SK-N-SH (cell line): ENCODE measurements at regions not wholly inside any gene's neighbourhood (a gene's known extent, or its start where the extent isn't known, plus 50 kb on each side); places are given as distances from the start of the nearest gene placed in this dataset.

Experiments
- CTCF ChIA-PET: fragments of 300-600, 350-600 bp; formaldehyde crosslinking; extraction: SDS; loops from one replicate; lab custom pipeline; 2021; lab: Yijun Ruan, JAX
- POLR2A ChIA-PET: fragments of 350-600 bp; sonication (Branson Sonifier 250); formaldehyde crosslinking; extraction: SDS; loops from one replicate; lab custom pipeline; 2020; ENCODE audit warnings: antibody characterized with exemption, inconsistent platforms; lab: Yijun Ruan, JAX
- DNase-seq: peaks from one replicate; pipeline ENCODE4 v3.0.0; 2012
- H2AFZ ChIP-seq: fragments of 200-600 bp; sonication (generic); 2 replicates; pipeline ENCODE4 v1.8.1; 2016; ENCODE audit warnings: antibody characterized with exemption, mild to moderate bottlenecking, low read depth
- H3F3A ChIP-seq: fragments of 200-600 bp; sonication (generic); replicated peaks from 2 replicates; pipeline ENCODE3; 2016; ENCODE audit warnings: antibody characterized with exemption, mild to moderate bottlenecking; ENCODE audit not compliant: insufficient read depth
- H3K27ac ChIP-seq, 2 experiments: fragments of 200-500 bp in 1 of 2; fragments of 200-600 bp in 1 of 2; sonication (Bioruptor generic) in 1 of 2; sonication (generic), shearing (Covaris generic) in 1 of 2; 2 replicates each; pipeline versions ENCODE4 v1.5.1 to v1.6.1; 2014 to 2016; ENCODE audit warnings: low read depth in 2 of 2, inconsistent platforms in 1 of 2, low read length in 1 of 2, mild to moderate bottlenecking in 1 of 2, mixed read lengths in 1 of 2
- H3K27me3 ChIP-seq: fragments of 200-600 bp; sonication (generic), shearing (Covaris generic); 2 replicates; pipeline ENCODE4 v1.6.1; 2016; ENCODE audit warnings: mixed run types; ENCODE audit not compliant: insufficient read depth
- H3K36me3 ChIP-seq, 2 experiments: fragments of 200-500 bp in 1 of 2; fragments of 200-600 bp in 1 of 2; sonication (Bioruptor generic) in 1 of 2; sonication (generic) in 1 of 2; replicated peaks in 1 of 2; 2 replicates each; pipeline versions ENCODE3 to v1.5.1; 2014 to 2016; ENCODE audit warnings: low read length in 1 of 2, mild to moderate bottlenecking in 1 of 2; ENCODE audit not compliant: insufficient read depth in 2 of 2, control insufficient read depth in 1 of 2
- H3K4me1 ChIP-seq, 2 experiments: fragments of 200-500 bp in 1 of 2; fragments of 200-600 bp in 1 of 2; sonication (Bioruptor generic) in 1 of 2; sonication (generic), shearing (Covaris generic) in 1 of 2; 2 replicates each; pipeline versions ENCODE4 v1.5.1 to v1.6.1; 2014 to 2016; ENCODE audit warnings: low read depth in 1 of 2, low read length in 1 of 2, mixed run types in 1 of 2; ENCODE audit not compliant: insufficient read depth in 2 of 2, control insufficient read depth in 1 of 2
- H3K4me2 ChIP-seq: fragments of 200-600 bp; sonication (generic), shearing (Covaris generic); 2 replicates; pipeline ENCODE4 v1.6.1; 2017; ENCODE audit warnings: mixed run types
- H3K4me3 ChIP-seq, 2 experiments: fragments of 200-500 bp in 1 of 2; fragments of 200-600 bp in 1 of 2; sonication (Bioruptor generic) in 1 of 2; sonication (generic), shearing (Covaris generic) in 1 of 2; 2 replicates each; pipeline versions ENCODE4 v1.5.1 to v1.8.1; 2014 to 2016; ENCODE audit warnings: low read depth in 2 of 2, inconsistent platforms in 1 of 2, low read length in 1 of 2, mild to moderate bottlenecking in 1 of 2, mixed read lengths in 1 of 2, moderate library complexity in 1 of 2
- H3K79me2 ChIP-seq: fragments of 200-600 bp; sonication (generic); 2 replicates; pipeline ENCODE4 v1.8.1; 2017; ENCODE audit warnings: mild to moderate bottlenecking; ENCODE audit not compliant: insufficient read depth
- H3K9ac ChIP-seq: fragments of 200-600 bp; sonication (generic); 2 replicates; pipeline ENCODE4 v1.6.1; 2017; ENCODE audit warnings: mixed run types
- H3K9me2 ChIP-seq: fragments of 200-600 bp; sonication (generic); 2 replicates; pipeline ENCODE4 v1.6.1; 2017; ENCODE audit warnings: mixed run types
- H3K9me3 ChIP-seq: fragments of 200-600 bp; sonication (generic); 2 replicates; pipeline ENCODE4 v1.6.1; 2017; ENCODE audit warnings: mixed run types, mild to moderate bottlenecking, moderate library complexity
- H4K20me1 ChIP-seq: fragments of 200-600 bp; sonication (generic); 2 replicates; pipeline ENCODE4 v1.6.1; 2017; ENCODE audit warnings: mild to moderate bottlenecking, mixed run types; ENCODE audit not compliant: insufficient read depth
- CHD2 ChIP-seq: fragments of 150-350 bp; IDR thresholded peaks from 2 replicates; pipeline ENCODE4 v1.6.1; 2018; ENCODE audit warnings: low read length; ENCODE audit not compliant: partially characterized antibody
- EP300 ChIP-seq, 2 experiments: IDR thresholded peaks; 2 replicates each; pipeline versions ENCODE4 v1.4.0 to v1.6.1; 2012; ENCODE audit warnings: borderline replicate concordance in 1 of 2, low read depth in 1 of 2, low read length in 1 of 2
- EZH2phosphoT487 ChIP-seq: fragments of 200-600 bp; sonication (generic); IDR thresholded peaks from 2 replicates; pipeline ENCODE4 v1.6.1; 2017; ENCODE audit warnings: low read depth, mixed run types, mild to moderate bottlenecking, antibody characterized with exemption, moderate library complexity, borderline replicate concordance
- GABPA ChIP-seq: IDR thresholded peaks from 2 replicates; pipeline ENCODE4 v1.4.0; 2012; ENCODE audit warnings: low read depth, mild to moderate bottlenecking
- GATA2 ChIP-seq: sonication (generic); formaldehyde crosslinking; IDR thresholded peaks from 2 replicates; pipeline ENCODE4 v1.5.0; 2020; ENCODE audit warnings: mild to moderate bottlenecking, missing genetic modification reagents
- JUND ChIP-seq: IDR thresholded peaks from 2 replicates; pipeline ENCODE4 v1.4.0; 2012
- MXI1 ChIP-seq: IDR thresholded peaks from 2 replicates; pipeline ENCODE4 v1.6.1; 2012; ENCODE audit warnings: mild to moderate bottlenecking, low read depth, low read length, improper control_type of control experiment
- NFIC ChIP-seq: IDR thresholded peaks from 2 replicates; pipeline ENCODE4 v1.4.0; 2012; ENCODE audit warnings: borderline replicate concordance
- NRF1 ChIP-seq: IDR thresholded peaks from 2 replicates; pipeline ENCODE4 v1.6.1; 2012; ENCODE audit warnings: low read depth, mild to moderate bottlenecking, low read length
- POLR2AphosphoS5 ChIP-seq: IDR thresholded peaks from 2 replicates; pipeline ENCODE4 v1.6.1; 2012; ENCODE audit warnings: low read depth, low read length
- RAD21 ChIP-seq: IDR thresholded peaks from 2 replicates; pipeline ENCODE4 v1.6.1; 2012; ENCODE audit warnings: mild to moderate bottlenecking, low read length
- RCOR1 ChIP-seq: fragments of 150-350 bp; IDR thresholded peaks from 2 replicates; pipeline ENCODE4 v1.6.1; 2017; ENCODE audit warnings: antibody characterized with exemption, low read length
- RFX5 ChIP-seq: IDR thresholded peaks from 2 replicates; pipeline ENCODE4 v1.6.1; 2012; ENCODE audit warnings: mild to moderate bottlenecking, improper control_type of control experiment, low read length
- TAF1 ChIP-seq: IDR thresholded peaks from 2 replicates; pipeline ENCODE4 v1.6.1; 2012; ENCODE audit warnings: low read depth, mild to moderate bottlenecking, low read length, moderate library complexity, borderline replicate concordance
- YY1 ChIP-seq: IDR thresholded peaks from 2 replicates; pipeline ENCODE4 v1.4.0; 2012; ENCODE audit warnings: low read depth, mild to moderate bottlenecking
- ZBTB33 ChIP-seq: IDR thresholded peaks from 2 replicates; pipeline ENCODE4 v1.4.0; 2012; ENCODE audit warnings: low read depth, borderline replicate concordance
- WGBS: methylation state at CpG from one replicate; pipeline ENCODE4 v1.1.6; 2017; ENCODE audit warnings: low lambda C conversion rate; 5-methylcytosine and 5-hydroxymethylcytosine counted together
- TF ChIP-seq, protein P1 (sequence below): fragments of 150-350 bp; IDR thresholded peaks from 2 replicates; pipeline ENCODE4 v1.6.1; 2017; ENCODE audit warnings: antibody characterized with exemption, low read length, low read depth, borderline replicate concordance
- TF ChIP-seq, protein P2 (sequence below): IDR thresholded peaks from 2 replicates; pipeline ENCODE4; 2012

- ChIA-PET CTCF (no interaction called here), POLR2A (no interaction called here)
- no peak for DNase-seq
Observed at GRCh38 chr10:21230219-21230618, 295.3 kb downstream of the SKIDA1 start.

DNA sequence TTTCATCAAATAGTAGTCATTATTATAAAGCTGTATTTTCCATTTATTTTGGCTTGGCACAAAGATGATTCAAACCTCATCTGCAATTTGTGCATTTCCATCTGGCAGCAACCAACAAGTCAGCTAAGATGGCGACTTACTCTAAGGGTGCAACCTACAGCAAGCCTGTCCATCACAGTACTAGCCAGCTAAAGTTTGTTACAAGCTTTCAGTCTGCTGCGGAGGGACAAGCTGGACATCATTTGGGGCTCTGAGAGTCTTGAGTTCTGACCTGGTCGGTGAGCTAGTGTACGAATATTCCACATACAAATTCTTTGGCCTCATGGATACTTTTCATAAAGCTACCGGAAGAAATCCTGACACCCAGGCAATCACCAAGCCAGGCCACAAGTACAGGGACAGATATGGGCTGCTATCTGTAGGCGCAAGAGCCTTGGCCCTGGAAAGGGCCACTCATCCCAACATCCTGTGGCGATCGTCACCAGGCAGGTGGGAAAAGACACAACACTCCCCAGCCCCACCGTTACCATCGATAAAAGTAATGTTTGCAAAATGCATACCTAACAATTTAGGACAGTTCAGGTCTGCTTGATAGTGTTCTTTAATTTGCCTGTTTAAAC, 307.6 kb downstream of the SKIDA1 start:
- 73% methylated on average over 10 of the region's 10 CpGs for WGBS

More at GRCh38 chr10:21230219-21230618, 295.3 kb downstream of the SKIDA1 start:
- Histone ChIP-seq H3K4me1 (no peaks in the 10 kb centered on the region; a peak in 1 of 4 replicates), H3F3A (no peaks in the 10 kb centered on the region), H2AFZ (no peak overlapping the region), H3K4me3 (no peak overlapping the region), H4K20me1 (no peaks in the 10 kb centered on the region), H3K27ac (no peak overlapping the region), H3K9me3 (no peaks in the 10 kb centered on the region), H3K79me2 (no peaks in the 10 kb centered on the region), H3K36me3 (no peaks in the 10 kb centered on the region), H3K4me2 (no peak overlapping the region), H3K27me3 (no peaks in the 10 kb centered on the region), H3K9me2 (no peaks in the 10 kb centered on the region), H3K9ac (no peak overlapping the region)
- no peak for TF ChIP-seq RAD21
- no peak for TF ChIP-seq GABPA
- TF ChIP-seq, protein P1, sequence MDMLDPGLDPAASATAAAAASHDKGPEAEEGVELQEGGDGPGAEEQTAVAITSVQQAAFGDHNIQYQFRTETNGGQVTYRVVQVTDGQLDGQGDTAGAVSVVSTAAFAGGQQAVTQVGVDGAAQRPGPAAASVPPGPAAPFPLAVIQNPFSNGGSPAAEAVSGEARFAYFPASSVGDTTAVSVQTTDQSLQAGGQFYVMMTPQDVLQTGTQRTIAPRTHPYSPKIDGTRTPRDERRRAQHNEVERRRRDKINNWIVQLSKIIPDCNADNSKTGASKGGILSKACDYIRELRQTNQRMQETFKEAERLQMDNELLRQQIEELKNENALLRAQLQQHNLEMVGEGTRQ: no peak
- TF ChIP-seq YY1: no peak
- no peak for TF ChIP-seq MXI1
- no peak for TF ChIP-seq TAF1
- no peak for TF ChIP-seq NRF1
- TF ChIP-seq GATA2 (CRISPR knock-in tag): no peak
- TF ChIP-seq NFIC: no peak
- TF ChIP-seq POLR2AphosphoS5: no peak
- no peak for TF ChIP-seq EZH2phosphoT487
- TF ChIP-seq CHD2: no peak
- no peak for TF ChIP-seq RFX5
- no peak for TF ChIP-seq JUND
- no peak for TF ChIP-seq EP300 (IDR thresholded peaks at IDR 0.05; ENCODE audit: borderline replicate concordance in 1 of 2, low read depth in 1 of 2, low read length in 1 of 2)

More for the DNA sequence above, 307.6 kb downstream of the SKIDA1 start:
- Histone ChIP-seq H3K4me1 (peaks cover 0 to 6% of the 10 kb centered on the region in 2 experiments; a peak in 1 of 4 replicates), H3K4me2 (no peak overlapping the region), H3K9ac (no peak overlapping the region), H3K36me3 (no peaks in the 10 kb centered on the region), H3K27ac (no peak overlapping the region), H3K79me2 (no peaks in the 10 kb centered on the region), H3K9me2 (no peaks in the 10 kb centered on the region), H2AFZ (no peak overlapping the region), H3K9me3 (no peaks in the 10 kb centered on the region), H4K20me1 (no peaks in the 10 kb centered on the region), H3K27me3 (no peaks in the 10 kb centered on the region), H3F3A (no peaks in the 10 kb centered on the region), H3K4me3 (no peak overlapping the region)
- no peak for DNase-seq
- TF ChIP-seq NFIC (no peak), POLR2AphosphoS5 (no peak), RAD21 (no peak), YY1 (no peak), RCOR1 (no peak), ZBTB33 (no peak)
- TF ChIP-seq, protein P2, sequence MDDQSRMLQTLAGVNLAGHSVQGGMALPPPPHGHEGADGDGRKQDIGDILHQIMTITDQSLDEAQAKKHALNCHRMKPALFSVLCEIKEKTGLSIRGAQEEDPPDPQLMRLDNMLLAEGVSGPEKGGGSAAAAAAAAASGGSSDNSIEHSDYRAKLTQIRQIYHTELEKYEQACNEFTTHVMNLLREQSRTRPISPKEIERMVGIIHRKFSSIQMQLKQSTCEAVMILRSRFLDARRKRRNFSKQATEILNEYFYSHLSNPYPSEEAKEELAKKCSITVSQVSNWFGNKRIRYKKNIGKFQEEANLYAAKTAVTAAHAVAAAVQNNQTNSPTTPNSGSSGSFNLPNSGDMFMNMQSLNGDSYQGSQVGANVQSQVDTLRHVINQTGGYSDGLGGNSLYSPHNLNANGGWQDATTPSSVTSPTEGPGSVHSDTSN: no peak
- CTCF ChIA-PET: interaction anchor here (0.6 kb wide), 1 partner anchor 33 kb away, joined by 3 read pairs; no protein-coding TSS in a partner anchor
- POLR2A ChIA-PET: no interaction called here
